ENCODE measurements at regions not wholly inside any gene's neighbourhood (a gene's known extent, or its start where the extent isn't known, plus 50 kb on each side); places are given as distances from the start of the nearest gene placed in this dataset.

- no peak overlapping the region for H3K9ac ChIP-seq (ENCODE audit: low read length)
- H3K4me1 ChIP-seq (ENCODE audit: control insufficient read depth, insufficient read depth, low read length) = peaks cover 5% of the 10 kb centered on the region
- no peaks in the 10 kb centered on the region for H3K27me3 ChIP-seq (ENCODE audit: control insufficient read depth, insufficient read depth, low read length)
- no peak overlapping the region for H3K27ac ChIP-seq (ENCODE audit: low read depth, low read length)
- H3K36me3 ChIP-seq (ENCODE audit: control insufficient read depth, insufficient read depth, low read length) = no peaks in the 10 kb centered on the region
- H3K4me3 ChIP-seq (ENCODE audit: low read length) = no peak overlapping the region
These were observed 90.8 kb upstream of the LGALSL start for GRCh38 chr2:64363140-64363539.

- Histone ChIP-seq H3K9ac (ENCODE audit: low read length) (no peak overlapping the region), H3K27ac (ENCODE audit: low read depth, low read length) (no peak overlapping the region), H3K4me3 (ENCODE audit: low read length) (no peak overlapping the region), H3K27me3 (ENCODE audit: control insufficient read depth, insufficient read depth, low read length) (no peaks in the 10 kb centered on the region), H3K4me1 (ENCODE audit: control insufficient read depth, insufficient read depth, low read length) (peaks cover 5% of the 10 kb centered on the region), H3K36me3 (ENCODE audit: control insufficient read depth, insufficient read depth, low read length) (no peaks in the 10 kb centered on the region)
These were observed 90.1 kb upstream of the LGALSL start for GRCh38 chr2:64363848-64364247.

GRCh38 chr2:64367444-64368232 is 86.3 kb upstream of the LGALSL start:
- Histone ChIP-seq H3K9ac (ENCODE audit: low read length) (no peak overlapping the region), H3K27me3 (ENCODE audit: control insufficient read depth, insufficient read depth, low read length) (no peaks in the 10 kb centered on the region), H3K27ac (ENCODE audit: low read depth, low read length) (no peak overlapping the region), H3K36me3 (ENCODE audit: control insufficient read depth, insufficient read depth, low read length) (no peaks in the 10 kb centered on the region), H3K4me1 (ENCODE audit: control insufficient read depth, insufficient read depth, low read length) (no peaks in the 10 kb centered on the region), H3K4me3 (ENCODE audit: low read length) (no peak overlapping the region)

DNA sequence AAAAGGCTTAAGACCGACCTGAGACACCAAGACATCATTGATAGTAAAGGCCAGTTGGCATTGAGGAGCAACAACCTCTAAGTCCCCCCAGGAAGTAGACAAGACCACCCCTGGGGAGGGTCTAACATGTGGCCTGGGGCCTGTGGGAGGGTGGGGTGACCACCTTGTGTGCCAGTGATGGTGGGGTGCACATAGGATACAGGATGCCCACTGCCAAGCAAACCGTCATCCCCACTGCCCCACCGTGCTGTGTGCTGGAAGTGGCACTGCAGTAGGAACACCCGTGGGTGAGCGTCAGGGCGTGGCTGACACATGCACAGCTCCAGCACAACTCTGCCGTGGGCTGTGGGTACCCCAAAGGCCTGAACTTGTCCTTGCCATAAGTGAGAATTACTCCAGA is 84.3 kb upstream of the LGALSL start:
- H3K27ac ChIP-seq (ENCODE audit: low read depth, low read length) = no peak overlapping the region
- H3K4me1 ChIP-seq (ENCODE audit: control insufficient read depth, insufficient read depth, low read length) = no peaks in the 10 kb centered on the region
- H3K27me3 ChIP-seq (ENCODE audit: control insufficient read depth, insufficient read depth, low read length) = no peaks in the 10 kb centered on the region
- H3K4me3 ChIP-seq (ENCODE audit: low read length) = no peak overlapping the region
- H3K36me3 ChIP-seq (ENCODE audit: control insufficient read depth, insufficient read depth, low read length) = no peaks in the 10 kb centered on the region
- no peak overlapping the region for H3K9ac ChIP-seq (ENCODE audit: low read length)

- Histone ChIP-seq H3K36me3 (ENCODE audit: control insufficient read depth, insufficient read depth, low read length) (no peaks in the 10 kb centered on the region), H3K27ac (ENCODE audit: low read depth, low read length) (no peak overlapping the region), H3K4me3 (ENCODE audit: low read length) (no peak overlapping the region), H3K4me1 (ENCODE audit: control insufficient read depth, insufficient read depth, low read length) (no peaks in the 10 kb centered on the region), H3K9ac (ENCODE audit: low read length) (no peak overlapping the region), H3K27me3 (ENCODE audit: control insufficient read depth, insufficient read depth, low read length) (no peaks in the 10 kb centered on the region)
These were observed 82.2 kb upstream of the LGALSL start for GRCh38 chr2:64371727-64372126.

- Histone ChIP-seq H3K4me3 (ENCODE audit: low read length) (no peak overlapping the region), H3K4me1 (ENCODE audit: control insufficient read depth, insufficient read depth, low read length) (no peaks in the 10 kb centered on the region), H3K9ac (ENCODE audit: low read length) (no peak overlapping the region), H3K27ac (ENCODE audit: low read depth, low read length) (no peak overlapping the region), H3K36me3 (ENCODE audit: control insufficient read depth, insufficient read depth, low read length) (no peaks in the 10 kb centered on the region), H3K27me3 (ENCODE audit: control insufficient read depth, insufficient read depth, low read length) (no peaks in the 10 kb centered on the region)
These were observed 79.3 kb upstream of the LGALSL start for GRCh38 chr2:64374686-64375085.

DNA sequence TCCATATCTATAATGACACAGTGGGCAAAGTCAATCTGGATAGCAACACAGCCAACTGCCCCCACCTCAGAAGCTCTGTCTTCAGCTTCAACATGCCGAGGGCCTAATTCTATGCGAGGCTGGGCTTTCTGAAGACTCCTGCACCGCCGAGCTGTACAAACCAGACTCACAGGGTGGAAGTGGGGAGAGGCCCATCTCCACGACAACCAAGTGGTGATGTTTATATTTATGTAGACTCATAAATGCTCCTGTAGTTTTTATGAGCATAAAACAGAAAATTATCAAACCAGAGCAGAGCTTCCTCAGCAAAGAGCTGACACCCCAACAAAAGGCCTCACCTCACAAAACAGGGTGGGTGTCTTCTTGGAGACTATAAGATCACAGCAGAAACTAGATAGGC is 77.0 kb upstream of the LGALSL start:
- Histone ChIP-seq H3K4me3 (ENCODE audit: low read length) (no peak overlapping the region), H3K4me1 (ENCODE audit: control insufficient read depth, insufficient read depth, low read length) (no peaks in the 10 kb centered on the region)

DNA sequence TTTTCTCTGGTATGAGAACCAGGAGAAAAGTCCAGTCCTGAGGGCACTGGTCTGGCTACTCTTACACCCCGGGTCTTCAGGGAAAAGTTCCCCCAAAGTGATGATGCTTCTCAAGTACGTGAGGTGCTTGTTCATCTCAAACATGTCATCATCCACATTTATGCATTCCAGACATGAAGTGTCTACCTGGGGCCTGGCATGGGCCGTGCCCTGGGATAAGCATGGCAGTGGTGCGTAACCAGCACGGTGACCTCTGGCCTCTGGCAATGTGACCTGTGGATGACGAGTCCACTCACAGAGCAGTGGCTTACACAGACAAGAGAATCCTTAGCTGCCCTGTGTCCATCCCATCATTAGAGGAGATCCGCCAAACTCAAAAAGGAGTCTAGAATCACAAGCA is 74.8 kb upstream of the LGALSL start:
- H3K27ac ChIP-seq (ENCODE audit: low read depth, low read length) = no peak overlapping the region
- H3K4me3 ChIP-seq (ENCODE audit: low read length) = no peak overlapping the region
- no peaks in the 10 kb centered on the region for H3K4me1 ChIP-seq (ENCODE audit: control insufficient read depth, insufficient read depth, low read length)
- no peaks in the 10 kb centered on the region for H3K36me3 ChIP-seq (ENCODE audit: control insufficient read depth, insufficient read depth, low read length)
- H3K9ac ChIP-seq (ENCODE audit: low read length) = no peak overlapping the region
- no peaks in the 10 kb centered on the region for H3K27me3 ChIP-seq (ENCODE audit: control insufficient read depth, insufficient read depth, low read length)

More for the DNA sequence above, 77.0 kb upstream of the LGALSL start:
- no peak overlapping the region for H3K9ac ChIP-seq (ENCODE audit: low read length)
- no peaks in the 10 kb centered on the region for H3K27me3 ChIP-seq (ENCODE audit: control insufficient read depth, insufficient read depth, low read length)
- H3K27ac ChIP-seq (ENCODE audit: low read depth, low read length) = no peak overlapping the region
- H3K36me3 ChIP-seq (ENCODE audit: control insufficient read depth, insufficient read depth, low read length) = no peaks in the 10 kb centered on the region

- no peaks in the 10 kb centered on the region for H3K36me3 ChIP-seq (ENCODE audit: control insufficient read depth, insufficient read depth, low read length)
- H3K4me1 ChIP-seq (ENCODE audit: control insufficient read depth, insufficient read depth, low read length) = no peaks in the 10 kb centered on the region
- H3K27ac ChIP-seq (ENCODE audit: low read depth, low read length) = no peak overlapping the region
- no peak overlapping the region for H3K9ac ChIP-seq (ENCODE audit: low read length)
- no peak overlapping the region for H3K4me3 ChIP-seq (ENCODE audit: low read length)
- no peaks in the 10 kb centered on the region for H3K27me3 ChIP-seq (ENCODE audit: control insufficient read depth, insufficient read depth, low read length)
These were observed 73.0 kb upstream of the LGALSL start for GRCh38 chr2:64380853-64381527.

DNA sequence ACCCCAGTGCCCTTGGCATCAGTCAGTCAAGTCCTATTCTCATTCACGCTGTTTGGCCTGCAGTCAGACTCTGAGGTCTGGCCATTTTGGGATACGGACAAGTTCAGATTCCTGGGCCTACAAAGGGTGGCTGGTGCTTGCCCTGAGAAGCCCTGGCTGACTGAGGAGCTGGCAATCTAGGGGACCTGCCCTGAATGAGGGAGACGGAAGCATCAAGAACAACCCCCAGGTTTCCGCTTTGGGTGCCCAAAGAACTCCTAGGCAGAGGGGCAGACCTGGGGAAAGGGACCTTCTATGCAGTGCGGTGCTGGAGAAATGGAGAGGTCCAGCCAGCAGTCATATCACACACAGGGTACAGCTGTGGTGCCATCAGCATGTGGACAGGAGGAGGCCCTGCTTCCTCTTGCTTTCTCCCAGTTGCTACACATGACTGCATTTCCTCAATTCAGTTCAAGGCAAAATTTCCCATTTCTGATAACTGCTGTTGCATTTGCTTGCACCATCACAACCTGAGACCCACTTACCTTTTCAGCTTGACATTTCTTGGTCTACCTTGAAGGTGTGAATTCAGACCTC is 70.9 kb upstream of the LGALSL start:
- Histone ChIP-seq H3K27me3 (ENCODE audit: control insufficient read depth, insufficient read depth, low read length) (no peaks in the 10 kb centered on the region), H3K9ac (ENCODE audit: low read length) (no peak overlapping the region), H3K4me3 (ENCODE audit: low read length) (no peak overlapping the region), H3K36me3 (ENCODE audit: control insufficient read depth, insufficient read depth, low read length) (no peaks in the 10 kb centered on the region), H3K27ac (ENCODE audit: low read depth, low read length) (no peak overlapping the region), H3K4me1 (ENCODE audit: control insufficient read depth, insufficient read depth, low read length) (no peaks in the 10 kb centered on the region)

DNA sequence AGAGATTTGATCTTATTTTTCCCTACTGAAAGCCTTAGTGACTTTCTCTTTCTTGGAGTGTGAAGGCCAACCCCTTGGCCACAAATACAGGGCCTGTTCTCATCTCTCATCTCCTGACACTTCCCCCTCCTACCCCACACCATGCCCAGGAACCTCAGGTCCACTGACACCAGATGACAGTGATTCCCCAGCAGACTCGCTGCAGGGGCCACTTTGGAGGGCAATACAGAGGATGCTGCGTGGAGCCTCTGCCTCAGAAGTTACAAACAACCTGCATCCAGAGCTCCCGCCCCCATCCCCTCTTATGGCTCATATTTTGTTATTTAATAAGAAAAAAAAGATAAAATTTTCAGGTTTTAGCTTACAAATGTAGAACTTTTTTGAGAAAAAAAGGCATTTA is 70.1 kb upstream of the LGALSL start:
- H3K4me1 ChIP-seq (ENCODE audit: control insufficient read depth, insufficient read depth, low read length) = no peaks in the 10 kb centered on the region
- no peak overlapping the region for H3K27ac ChIP-seq (ENCODE audit: low read depth, low read length)
- no peak overlapping the region for H3K9ac ChIP-seq (ENCODE audit: low read length)
- no peaks in the 10 kb centered on the region for H3K36me3 ChIP-seq (ENCODE audit: control insufficient read depth, insufficient read depth, low read length)
- H3K4me3 ChIP-seq (ENCODE audit: low read length) = no peak overlapping the region
- no peaks in the 10 kb centered on the region for H3K27me3 ChIP-seq (ENCODE audit: control insufficient read depth, insufficient read depth, low read length)

- H3K27me3 ChIP-seq (ENCODE audit: control insufficient read depth, insufficient read depth, low read length) = no peaks in the 10 kb centered on the region
- no peak overlapping the region for H3K4me3 ChIP-seq (ENCODE audit: low read length)
- H3K9ac ChIP-seq (ENCODE audit: low read length) = no peak overlapping the region
- H3K36me3 ChIP-seq (ENCODE audit: control insufficient read depth, insufficient read depth, low read length) = no peaks in the 10 kb centered on the region
- H3K27ac ChIP-seq (ENCODE audit: low read depth, low read length) = no peak overlapping the region
- no peaks in the 10 kb centered on the region for H3K4me1 ChIP-seq (ENCODE audit: control insufficient read depth, insufficient read depth, low read length)
These were observed 67.3 kb upstream of the LGALSL start for GRCh38 chr2:64386676-64387075.
